GM21390 (cell line): ENCODE measurements at regions not wholly inside any gene's neighbourhood (a gene's known extent, or its start where the extent isn't known, plus 50 kb on each side); places are given as distances from the start of the nearest gene placed in this dataset.
"Not testable (repeated sequence)": the region's sequence is repeated elsewhere in the genome, so short reads cannot be mapped to it uniquely, and the experiment has no call there.

Experiments used
- ATAC-seq: cut with Tn5 transposase; IDR thresholded peaks from one replicate; pipeline ENCODE4 v1.9.1; 2021; ENCODE audit not compliant: unreplicated experiment

GRCh38 chr7:86592185-86592584 lies 51.5 kb upstream of the GRM3 start:
- ATAC-seq = peak; percentile 57

- ATAC-seq = no peak
Measured at GRCh38 chr7:86574006-86574405, 69.7 kb upstream of the GRM3 start.

DNA sequence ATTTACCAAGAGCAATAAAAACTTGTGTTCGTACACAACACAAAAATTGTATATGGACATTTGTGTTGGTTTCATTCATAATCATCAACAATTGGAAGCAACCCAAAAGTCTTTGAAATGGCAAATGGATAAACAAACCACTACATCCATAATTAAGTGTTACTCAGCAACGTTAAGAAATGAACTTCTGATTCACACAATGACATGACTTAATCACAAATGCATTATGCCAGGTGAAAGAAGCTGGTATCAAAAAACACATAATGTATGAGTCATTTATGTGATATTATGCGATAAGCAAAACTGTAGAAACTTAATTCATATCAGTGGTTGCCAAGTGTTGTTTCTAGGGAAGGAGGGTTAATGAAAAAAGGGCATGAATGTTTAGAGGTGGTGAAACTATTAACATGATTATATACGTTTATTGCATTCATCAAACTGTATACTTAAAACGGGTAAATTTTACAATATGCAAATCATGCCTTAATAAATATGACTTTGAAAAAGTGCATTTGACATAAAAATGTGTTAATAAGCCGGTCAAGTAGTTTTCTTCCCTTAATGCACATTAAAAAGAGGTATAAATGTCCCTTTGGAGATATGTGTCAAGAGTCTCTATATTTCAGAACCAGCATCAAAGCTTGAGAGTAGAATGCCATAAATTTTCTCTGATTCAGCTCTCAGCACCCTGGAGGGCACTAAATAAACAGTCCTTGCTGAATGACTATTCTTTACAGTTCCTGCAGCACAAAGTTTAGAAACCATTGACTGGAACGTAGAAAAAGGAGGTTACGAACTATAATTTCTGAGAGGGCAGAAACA lies 84.8 kb upstream of the GRM3 start:
- ATAC-seq = no peak

- ATAC-seq = no peak
Measured at GRCh38 chr7:86534641-86535040, 109.1 kb upstream of the GRM3 start.

- no peak for ATAC-seq
Measured at GRCh38 chr7:86504229-86504628, 139.5 kb upstream of the GRM3 start.

- ATAC-seq = no peak
Measured at GRCh38 chr7:86499986-86500385, 143.7 kb upstream of the GRM3 start.

GRCh38 chr7:86485827-86486226 lies 157.9 kb upstream of the GRM3 start:
- peak; percentile 53 for ATAC-seq

GRCh38 chr7:86479144-86479543 lies 164.6 kb upstream of the GRM3 start:
- no peak for ATAC-seq

DNA sequence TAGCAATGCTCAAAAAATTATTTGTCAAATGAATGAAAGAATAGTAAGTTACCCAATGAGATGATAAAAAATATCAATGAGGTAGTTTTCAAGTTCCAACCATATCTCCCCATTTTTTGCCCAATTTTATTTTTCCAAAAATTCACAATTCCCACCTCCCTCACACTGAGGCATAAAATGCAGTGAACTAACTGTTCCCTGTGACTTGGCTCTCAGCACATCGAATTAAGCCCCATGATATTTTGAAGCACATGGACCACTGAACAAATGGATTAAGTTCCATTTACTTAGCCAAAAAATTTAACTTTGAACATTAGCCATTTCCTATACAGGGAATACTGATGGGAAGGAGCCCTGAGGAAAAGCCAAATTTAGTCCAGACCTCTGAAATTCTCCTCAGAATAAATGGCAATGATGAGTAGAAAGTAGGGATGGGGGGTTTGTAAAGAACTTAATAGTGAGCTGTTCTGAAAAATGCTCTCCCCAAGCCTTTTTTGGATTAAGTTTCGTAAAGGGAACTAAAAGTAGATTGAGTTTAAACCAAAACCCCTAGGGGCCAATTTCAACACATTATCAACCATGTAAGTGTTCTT lies 166.3 kb upstream of the GRM3 start:
- no peak for ATAC-seq

GRCh38 chr7:86470763-86471162 lies 172.9 kb upstream of the GRM3 start:
- ATAC-seq = no peak

DNA sequence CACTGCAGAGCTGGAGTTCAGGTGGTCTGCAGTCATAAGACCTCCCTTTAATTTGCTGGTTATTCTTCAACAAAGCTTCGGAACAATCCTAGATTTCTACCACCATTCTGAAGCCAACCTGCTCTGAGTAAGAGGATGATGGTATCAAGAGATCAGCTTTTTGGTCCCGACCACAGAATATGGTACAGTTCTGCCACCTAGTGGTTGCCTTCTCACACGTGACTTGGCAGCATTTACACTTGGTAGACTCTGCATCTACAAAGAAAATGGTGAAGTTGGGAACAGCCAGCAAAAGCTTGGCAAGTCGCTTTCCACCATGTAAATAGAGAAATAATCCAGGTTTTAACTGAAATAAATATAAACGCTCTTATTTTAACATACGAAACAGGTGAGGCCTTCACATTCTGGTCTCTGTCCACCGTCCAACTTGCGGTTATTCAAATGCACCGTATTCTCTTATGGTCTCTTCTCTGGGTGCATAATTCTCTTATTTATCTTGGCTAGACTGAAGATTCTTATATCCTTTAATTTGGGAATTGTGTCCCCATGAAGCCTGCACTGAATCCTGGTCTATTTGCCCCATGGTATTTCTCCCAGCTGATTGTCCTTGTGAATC lies 173.9 kb upstream of the GRM3 start:
- ATAC-seq = peak; percentile 99

GRCh38 chr7:86454753-86455152 lies 189.0 kb upstream of the GRM3 start:
- ATAC-seq = no peak

- no peak for ATAC-seq
Measured at GRCh38 chr7:86453454-86453853, 190.3 kb upstream of the GRM3 start.

GRCh38 chr7:86448856-86449255 lies 194.9 kb upstream of the GRM3 start:
- no peak for ATAC-seq

- no peak for ATAC-seq
Measured at GRCh38 chr7:86445285-86445684, 198.4 kb upstream of the GRM3 start.

DNA sequence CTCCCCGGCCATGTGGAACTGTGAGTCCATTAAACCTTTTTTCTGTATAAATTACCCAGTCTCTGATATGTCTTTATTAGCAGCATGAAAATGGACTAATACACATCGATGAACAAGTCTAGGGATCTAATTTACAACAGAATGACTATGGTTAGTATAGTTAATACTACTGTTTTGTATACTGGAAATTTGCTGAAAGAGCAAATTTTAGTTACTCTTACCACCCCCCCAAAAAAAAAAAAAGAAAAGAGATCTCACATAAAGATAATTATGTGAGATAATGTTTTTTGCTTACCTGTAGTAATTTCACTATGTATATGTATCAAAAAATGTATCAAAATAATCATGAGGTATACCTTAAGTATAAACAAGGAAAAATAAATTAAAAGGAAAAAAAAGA lies 199.5 kb upstream of the GRM3 start:
- ATAC-seq = no peak

DNA sequence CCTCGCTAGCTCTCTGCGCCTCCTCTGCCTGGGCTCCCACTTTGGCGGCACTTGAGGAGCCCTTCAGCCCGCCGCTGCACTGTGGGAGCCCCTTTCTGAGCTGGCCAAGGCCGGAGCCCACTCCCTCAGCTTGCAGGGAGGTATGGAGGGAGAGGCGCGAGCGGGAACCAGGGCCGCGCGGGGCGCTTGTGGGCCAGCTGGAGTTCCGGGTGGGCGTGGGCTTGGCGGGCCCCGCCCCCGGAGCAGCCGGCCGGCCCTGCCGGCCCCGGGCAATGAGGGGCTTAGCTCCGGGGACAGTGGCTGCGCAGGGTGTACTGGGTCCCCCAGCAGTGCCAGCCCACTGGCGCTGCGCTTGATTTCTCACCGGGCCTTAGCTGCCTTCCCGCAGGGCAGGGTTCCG lies 203.3 kb upstream of the GRM3 start:
- not testable (repeated sequence) for ATAC-seq

GRCh38 chr7:86437951-86438450 lies 205.7 kb upstream of the GRM3 start:
- no peak for ATAC-seq

GRCh38 chr7:86431761-86432160 lies 211.9 kb upstream of the GRM3 start:
- ATAC-seq = no peak

DNA sequence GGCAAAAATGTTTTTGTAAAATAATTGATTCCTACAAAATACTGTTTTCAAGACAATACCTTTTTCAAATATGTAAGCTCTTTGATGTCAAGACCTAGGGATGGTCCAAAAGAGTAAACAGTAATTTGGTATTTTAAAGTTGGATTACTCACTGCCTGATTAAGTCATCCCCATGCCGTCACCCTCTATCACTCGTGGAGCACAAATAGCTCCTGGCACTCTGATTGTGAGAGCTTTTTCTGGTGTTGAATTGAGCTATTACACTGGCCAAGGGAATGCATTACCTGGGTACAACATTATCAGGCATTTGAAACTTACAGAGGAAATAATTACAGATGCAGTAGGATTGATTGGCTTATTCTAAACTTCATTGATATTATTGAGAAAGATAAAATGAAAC lies 231.9 kb upstream of the GRM3 start:
- ATAC-seq = no peak

DNA sequence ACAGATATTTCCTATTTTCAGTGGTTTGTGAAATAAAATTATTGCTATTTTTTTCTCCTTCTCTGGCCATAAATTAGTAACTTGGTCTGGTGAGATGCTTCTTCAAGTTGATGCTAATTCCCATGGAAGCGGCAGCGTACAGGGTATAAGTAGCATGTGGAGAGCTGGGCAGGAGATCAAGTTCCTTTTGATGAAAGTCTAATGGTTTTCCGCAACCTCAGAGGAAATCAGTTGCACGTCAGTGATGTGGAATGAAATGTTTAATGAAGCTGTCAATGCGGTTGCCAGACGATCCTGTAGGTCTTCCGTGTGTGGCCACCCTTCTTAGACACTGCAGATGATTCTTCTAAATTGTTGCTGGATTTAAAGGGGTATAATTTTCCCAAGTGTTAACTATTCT lies 236.4 kb upstream of the GRM3 start:
- no peak for ATAC-seq

DNA sequence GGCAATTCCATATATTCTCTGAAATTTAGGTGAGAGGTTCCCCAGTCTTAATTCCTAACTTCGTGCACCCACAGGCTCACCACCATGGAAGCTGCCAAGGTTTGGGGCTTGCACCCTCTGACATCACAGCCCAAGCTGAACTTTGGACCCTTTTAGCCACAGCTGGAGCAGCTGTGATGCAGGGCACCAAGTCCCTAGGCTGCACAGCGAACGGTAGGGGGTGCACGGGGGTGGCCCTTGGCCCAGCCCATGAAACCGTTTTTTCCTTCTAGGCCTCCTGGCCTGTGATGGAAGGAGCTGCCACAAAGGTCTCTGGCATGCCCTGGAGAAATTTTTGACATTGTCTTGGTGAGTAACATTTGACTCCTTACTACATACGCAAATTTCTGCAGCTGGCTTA lies 251.9 kb upstream of the GRM3 start:
- no peak for ATAC-seq
